GM21381 (cell line): ENCODE measurements at regions not wholly inside any gene's neighbourhood (a gene's known extent, or its start where the extent isn't known, plus 50 kb on each side); places are given as distances from the start of the nearest gene placed in this dataset.

ENCODE experiments used
- ATAC-seq: cut with Tn5 transposase; IDR thresholded peaks from one replicate; pipeline ENCODE4 v1.9.1; 2021; ENCODE audit warnings: mild to moderate bottlenecking, moderate library complexity; ENCODE audit not compliant: unreplicated experiment

DNA sequence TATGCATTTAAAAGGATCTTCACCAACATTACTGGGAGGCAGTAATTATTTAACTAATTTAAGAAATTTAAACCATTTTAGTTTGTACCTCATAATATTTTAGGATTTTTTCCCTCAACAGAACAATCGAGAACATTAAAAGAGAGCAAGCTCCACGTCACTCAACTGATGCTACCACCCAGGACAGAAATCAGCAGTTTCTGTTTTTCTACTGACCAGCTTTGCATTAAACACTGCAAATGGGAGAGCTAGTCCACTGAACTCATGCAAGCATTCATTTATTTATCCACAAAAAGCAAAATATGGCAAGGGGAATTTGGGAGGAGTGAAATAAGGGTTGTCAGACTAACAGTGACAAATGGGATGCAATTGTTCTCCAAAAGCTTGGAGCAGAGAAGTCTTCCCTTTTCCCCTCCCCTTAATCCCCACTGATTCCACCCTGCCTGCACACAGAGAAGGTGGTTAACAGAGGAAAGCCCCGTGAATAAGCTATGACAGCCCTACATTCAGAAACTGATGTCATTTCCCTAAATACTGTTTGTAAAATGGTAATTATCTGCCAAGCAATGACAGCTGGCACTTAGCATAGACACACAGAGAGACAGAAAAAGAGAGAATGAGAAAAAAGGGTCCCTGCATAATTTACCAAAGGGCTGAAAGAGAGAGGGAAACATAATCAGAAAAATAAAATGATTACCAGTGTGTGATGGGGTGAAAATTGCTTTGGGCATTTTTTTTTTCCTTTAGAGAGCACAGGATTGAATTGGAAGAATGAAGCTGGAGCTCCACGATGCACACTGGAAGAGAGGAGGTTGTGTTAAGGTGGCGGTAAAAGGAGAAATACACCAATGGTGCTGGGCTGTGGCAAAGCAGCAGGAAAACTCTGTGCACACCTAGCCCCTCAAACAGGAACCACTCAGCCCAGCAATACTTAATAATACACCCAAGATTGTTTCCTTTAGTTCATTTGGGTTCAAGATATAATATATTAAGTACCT, 777.4 kb downstream of the TUSC7 start:
- ATAC-seq: peak; percentile 74

GRCh38 chr3:117488983-117489382, 779.4 kb downstream of the TUSC7 start:
- no peak for ATAC-seq

- no peak for ATAC-seq
Observed at GRCh38 chr3:117489663-117490079, 780.1 kb downstream of the TUSC7 start.

DNA sequence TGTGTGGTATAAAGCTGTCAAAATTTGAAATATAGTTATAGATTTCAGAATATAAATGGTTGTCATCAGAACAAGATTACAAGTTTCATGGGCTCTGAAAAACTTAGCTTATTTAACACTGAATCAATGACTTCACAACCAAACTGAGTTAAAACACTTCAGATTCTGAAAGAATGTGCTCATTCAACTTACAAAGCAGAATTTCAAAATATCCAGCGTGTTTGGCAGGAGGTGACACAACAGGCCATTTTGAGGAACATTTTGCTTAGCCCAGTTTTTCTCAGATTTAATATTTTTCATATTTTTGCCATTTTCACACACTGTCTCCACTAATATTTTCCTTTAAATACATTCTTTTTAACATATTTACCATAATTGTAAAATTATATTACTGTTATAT, 781.1 kb downstream of the TUSC7 start:
- no peak for ATAC-seq

GRCh38 chr3:117495620-117496019, 786.0 kb downstream of the TUSC7 start:
- ATAC-seq: no peak

DNA sequence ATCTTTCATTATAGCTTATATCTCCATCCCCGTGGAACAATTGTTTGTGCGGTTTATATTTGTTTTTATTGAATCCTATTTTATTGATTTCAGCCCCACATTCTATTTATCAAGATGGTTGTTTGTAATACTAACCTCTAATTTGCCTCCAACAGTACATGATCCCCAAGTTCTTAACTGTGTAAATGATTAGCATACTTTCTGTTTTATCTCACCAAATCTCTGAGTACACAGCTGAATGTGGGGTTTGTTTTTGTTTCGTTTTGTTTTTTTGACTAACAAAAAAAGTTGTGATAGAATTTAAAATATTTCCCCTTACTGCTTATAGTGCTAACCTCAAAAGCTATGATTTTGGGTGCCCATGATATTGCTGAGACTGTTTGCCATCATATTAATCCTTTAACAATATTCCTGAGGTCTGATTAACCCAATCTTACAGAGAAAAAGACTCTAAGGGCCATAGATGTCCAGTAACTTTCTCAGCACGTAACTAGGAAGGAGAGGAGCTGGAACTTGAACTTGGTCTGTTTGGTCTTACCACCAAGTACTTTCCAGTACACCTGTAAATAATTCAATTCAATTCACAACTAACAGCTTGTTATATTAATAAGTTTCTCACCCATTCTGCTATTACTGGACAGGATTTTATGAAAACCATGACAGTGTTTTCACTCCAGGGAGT, 789.8 kb downstream of the TUSC7 start:
- peak; percentile 60 for ATAC-seq

- no peak for ATAC-seq
Observed at GRCh38 chr3:117507958-117508357, 798.4 kb downstream of the TUSC7 start.

DNA sequence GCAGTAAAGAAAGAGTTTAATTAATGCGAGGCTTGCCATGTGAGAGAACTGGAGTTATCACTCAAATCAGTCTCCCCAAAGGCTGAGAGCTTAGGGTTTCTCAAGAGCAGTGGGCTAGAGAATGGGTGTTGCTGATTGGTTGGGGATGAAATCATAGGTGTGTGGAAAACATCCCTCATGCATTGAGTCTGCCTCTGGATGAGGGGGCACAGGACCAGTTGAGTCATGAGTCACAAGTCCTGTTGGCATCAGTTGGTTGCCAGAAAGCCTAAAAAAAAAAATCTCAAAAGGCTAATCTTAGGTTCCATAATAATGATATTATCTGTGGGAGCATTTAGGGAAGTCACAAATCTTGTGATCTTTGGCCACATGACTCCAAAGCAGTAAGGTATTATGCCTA, 800.3 kb downstream of the TUSC7 start:
- no peak for ATAC-seq

DNA sequence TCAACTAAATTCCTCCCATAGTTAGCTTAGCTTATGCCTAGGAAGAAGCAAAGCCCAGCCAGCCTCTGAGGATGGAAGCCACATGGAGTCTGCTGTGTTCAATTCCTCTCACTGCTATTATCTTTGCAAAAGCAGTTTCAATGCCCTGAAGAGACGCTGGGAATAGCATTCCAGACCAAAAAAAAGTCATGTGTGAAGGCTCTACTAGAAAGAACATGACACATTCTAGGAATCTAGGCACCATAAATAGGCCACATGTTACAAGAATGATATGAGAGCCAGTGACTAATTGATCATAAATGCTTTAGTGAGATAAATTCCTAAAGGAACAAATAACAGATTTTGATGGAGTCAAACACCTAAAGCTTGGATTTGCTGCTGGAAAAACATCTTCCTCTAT, 800.8 kb downstream of the TUSC7 start:
- no peak for ATAC-seq

DNA sequence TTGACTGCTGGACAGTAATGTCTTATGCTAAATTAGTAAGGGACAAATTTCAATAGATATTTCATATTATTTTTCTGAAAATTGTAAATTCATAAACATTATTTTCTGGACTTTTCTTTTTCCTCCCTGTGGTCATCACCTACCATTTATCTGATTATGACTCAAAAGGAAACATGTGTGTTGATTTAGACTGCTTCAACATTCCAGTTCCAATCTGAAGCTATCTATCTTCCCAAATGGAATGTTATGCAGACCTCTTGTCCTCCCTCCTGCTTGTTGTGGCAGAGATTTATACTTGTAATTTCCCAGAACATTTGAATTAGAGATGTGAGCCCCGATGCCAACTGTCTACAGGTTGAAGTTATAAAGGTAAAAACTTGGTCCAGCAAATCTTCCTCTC, 803.4 kb downstream of the TUSC7 start:
- ATAC-seq: no peak

- no peak for ATAC-seq
Observed at GRCh38 chr3:117515309-117515708, 805.7 kb downstream of the TUSC7 start.

DNA sequence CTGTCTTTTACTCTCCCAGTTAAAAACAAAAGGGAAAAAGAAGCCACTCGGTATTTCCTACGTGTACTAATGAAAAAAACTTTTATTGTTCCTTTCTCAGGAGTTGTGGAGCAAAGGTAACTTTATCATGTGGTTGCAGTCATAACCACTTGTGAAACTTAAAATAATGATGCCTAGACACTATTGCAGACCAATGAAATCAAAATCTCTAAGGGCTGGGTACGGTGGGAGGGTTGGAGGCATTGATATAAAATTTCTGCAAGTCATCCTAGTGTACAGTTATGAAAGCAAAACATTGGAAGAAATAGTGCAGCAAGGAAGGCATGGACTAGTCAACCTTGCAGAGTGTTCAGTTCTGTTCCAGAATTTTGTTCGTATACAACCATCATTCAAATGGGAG, 808.8 kb downstream of the TUSC7 start:
- ATAC-seq: no peak

- ATAC-seq: no peak
Observed at GRCh38 chr3:117519776-117520175, 810.2 kb downstream of the TUSC7 start.

- ATAC-seq: no peak
Observed at GRCh38 chr3:117520582-117520981, 811.0 kb downstream of the TUSC7 start.

- no peak for ATAC-seq
Observed at GRCh38 chr3:117523418-117523817, 813.8 kb downstream of the TUSC7 start.

- ATAC-seq: no peak
Observed at GRCh38 chr3:117524890-117525289, 815.3 kb downstream of the TUSC7 start.

- no peak for ATAC-seq
Observed at GRCh38 chr3:117526470-117527079, 817.0 kb downstream of the TUSC7 start.

DNA sequence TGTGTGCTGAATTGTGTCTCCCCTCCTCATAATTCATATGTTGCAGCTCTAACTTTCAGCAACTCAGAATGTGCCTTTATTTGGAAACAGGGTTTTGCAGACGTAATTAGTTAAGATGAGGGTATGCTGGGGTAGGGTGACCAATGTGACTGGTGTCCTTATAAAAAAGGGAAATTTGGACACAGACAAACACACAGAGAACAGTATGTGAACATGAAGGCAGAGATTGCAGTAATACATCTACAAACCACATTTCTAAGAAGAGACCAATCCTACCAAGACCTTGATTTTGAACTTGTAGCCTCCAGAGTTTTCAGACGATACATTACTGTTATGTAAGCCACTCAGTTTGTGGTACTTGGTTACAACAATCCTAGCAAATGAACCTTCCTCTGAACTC, 817.8 kb downstream of the TUSC7 start:
- no peak for ATAC-seq

DNA sequence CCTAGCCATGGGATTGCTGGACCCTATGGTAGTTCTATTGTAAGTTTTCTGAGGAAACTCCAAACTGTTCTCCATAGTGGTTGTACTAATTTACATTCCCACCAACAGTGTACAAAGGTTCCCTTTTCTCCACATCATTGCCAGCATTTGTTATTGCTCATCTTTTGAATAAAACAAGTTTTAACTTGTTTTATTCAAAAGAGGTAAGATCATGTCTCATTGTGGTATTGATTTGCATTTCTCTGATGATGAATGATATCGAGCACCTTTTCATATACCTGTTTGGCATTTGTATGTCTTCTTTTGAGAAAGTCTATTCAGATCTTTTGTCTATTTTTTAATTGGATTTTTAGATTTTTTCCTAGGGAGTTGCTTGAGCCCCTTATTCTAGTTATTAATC, 819.1 kb downstream of the TUSC7 start:
- no peak for ATAC-seq

DNA sequence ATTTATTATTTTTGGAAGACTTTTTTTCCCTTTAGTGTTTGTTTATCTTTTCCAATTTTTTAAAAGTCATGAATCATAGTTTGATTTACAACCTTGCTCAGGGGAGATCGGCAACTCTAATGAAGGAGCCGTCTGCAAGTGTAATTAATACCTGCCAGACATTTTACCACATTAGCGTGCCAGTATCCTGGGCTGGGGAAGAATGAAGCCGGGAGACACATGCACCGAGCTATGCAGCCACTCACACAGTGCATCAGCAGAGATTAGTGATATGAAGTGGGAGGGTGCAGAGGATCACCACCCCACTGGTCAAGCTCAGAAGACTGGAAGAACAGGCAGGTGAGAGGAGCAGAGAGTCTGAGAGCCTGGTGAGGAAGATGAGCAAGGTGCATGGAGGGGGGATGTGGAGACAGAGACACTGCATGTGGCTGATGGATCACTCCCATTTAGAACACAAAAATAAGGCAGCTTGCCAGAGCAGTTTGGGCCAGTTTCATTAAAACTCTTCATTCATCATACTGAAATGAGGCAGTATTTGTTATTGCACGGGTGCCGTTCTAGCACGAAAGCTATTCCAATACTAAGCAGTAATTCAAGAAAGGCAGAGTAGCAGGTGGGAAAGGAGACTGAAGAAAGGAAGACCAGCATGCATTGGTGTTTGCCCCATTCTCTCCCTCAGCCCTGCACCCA, 821.6 kb downstream of the TUSC7 start:
- ATAC-seq: no peak

- no peak for ATAC-seq
Observed at GRCh38 chr3:117532268-117532667, 822.7 kb downstream of the TUSC7 start.
